ENCODE measurements at regions not wholly inside any gene's neighbourhood (a gene's known extent, or its start where the extent isn't known, plus 50 kb on each side); places are given as distances from the start of the nearest gene placed in this dataset.

GRCh38 chr15:35320158-35320780 is 225.7 kb downstream of the DPH6 start:
- no peak for DNase-seq

- no peak for DNase-seq
Observed at GRCh38 chr15:35319354-35319753, 226.6 kb downstream of the DPH6 start.

GRCh38 chr15:35317217-35317616 is 228.7 kb downstream of the DPH6 start:
- DNase-seq: no peak

- DNase-seq: no peak
Observed at GRCh38 chr15:35312344-35312743, 227.2 kb upstream of the NANOGP8 start.

GRCh38 chr15:35311615-35312014 is 226.5 kb upstream of the NANOGP8 start:
- no peak for DNase-seq

- no peak for DNase-seq
Observed at GRCh38 chr15:35309886-35310285, 224.8 kb upstream of the NANOGP8 start.

GRCh38 chr15:35308802-35309201 is 223.7 kb upstream of the NANOGP8 start:
- DNase-seq: no peak

GRCh38 chr15:35307676-35308075 is 222.6 kb upstream of the NANOGP8 start:
- no peak for DNase-seq

GRCh38 chr15:35307026-35307425 is 221.9 kb upstream of the NANOGP8 start:
- DNase-seq: no peak

GRCh38 chr15:35306361-35306981 is 221.4 kb upstream of the NANOGP8 start:
- DNase-seq: no peak

- no peak for DNase-seq
Observed at GRCh38 chr15:35305946-35306345, 220.9 kb upstream of the NANOGP8 start.

- no peak for DNase-seq
Observed at GRCh38 chr15:35305031-35305550, 220.0 kb upstream of the NANOGP8 start.

GRCh38 chr15:35304389-35304788 is 219.3 kb upstream of the NANOGP8 start:
- no peak for DNase-seq

- DNase-seq: no peak
Observed at GRCh38 chr15:35302334-35302733, 217.2 kb upstream of the NANOGP8 start.

- DNase-seq: no peak
Observed at GRCh38 chr15:35301088-35301487, 216.0 kb upstream of the NANOGP8 start.

- DNase-seq: no peak
Observed at GRCh38 chr15:35299059-35299735, 214.1 kb upstream of the NANOGP8 start.

GRCh38 chr15:35298509-35298908 is 213.4 kb upstream of the NANOGP8 start:
- DNase-seq: no peak

GRCh38 chr15:35293353-35294130 is 208.4 kb upstream of the NANOGP8 start:
- peak; percentile 26 to 39 for DNase-seq

GRCh38 chr15:35290301-35290721 is 205.2 kb upstream of the NANOGP8 start:
- no peak for DNase-seq

GRCh38 chr15:35289024-35289617 is 204.0 kb upstream of the NANOGP8 start:
- DNase-seq: peak; percentile 9 to 45

- no peak for DNase-seq
Observed at GRCh38 chr15:35288580-35288979, 203.5 kb upstream of the NANOGP8 start.

GRCh38 chr15:35286721-35287120 is 201.6 kb upstream of the NANOGP8 start:
- no peak for DNase-seq

- DNase-seq: no peak
Observed at GRCh38 chr15:35282965-35283496, 197.9 kb upstream of the NANOGP8 start.
